Heart left ventricle (tissue), 13 donors: ENCODE measurements at regions not wholly inside any gene's neighbourhood (a gene's known extent, or its start where the extent isn't known, plus 50 kb on each side); places are given as distances from the start of the nearest gene placed in this dataset.

ENCODE experiments used
- POLR2A ChIP-seq, 2 donors: fragments of 450-650 bp; IDR thresholded peaks; one replicate each; pipeline ENCODE4 v1.6.1; 2017; ENCODE audit warnings: antibody characterized with exemption in 2 of 2, mild to moderate bottlenecking in 2 of 2, moderate library complexity in 2 of 2
- TF ChIP-seq, protein P1 (sequence below), 12 donors: fragments of 200-600 bp; sonication (generic) in 4 of 12; IDR thresholded peaks; one replicate each; pipeline versions ENCODE4 v1.5.0 to v1.8.0; 2018 to 2022; ENCODE audit warnings: antibody characterized with exemption in 12 of 12, mild to moderate bottlenecking in 5 of 12
- donor health status: ischemic (EF 13 %, LVEDD 7.1; RV severe dilation, severe dysfunction).
- donor health status: DM: no; HTN: yes; CAD: no.
- donor health status: DM: no; HTN: no; CAD: no.
- donor health status: ischemic (EF 25% LVEDD 6.9; RV normal size, moderate dysfunction).
- donor health status: ischemic (EF 25% LVEDD 5.7; RV mildly dilated, moderate dysfunction).
- donor health status: ischemic (EF 35%, LVEDD 5.7; RV mildly dilated, moderate dysfunction).
- donor health status: nonischemic (EF 11% LVEDD 7.7; RV severe dilation, severe dysfunction).
- donor health status: DM: yes; HTN: yes; CAD: no.
- donor health status: PGD.
- donor health status: ischemic (EF 29% LVEDD 5.4; RV normal size, mild dysfunction).
- donor health status: nonischemic (EF 23%, LVEDD 6.1; RV moderate dilation, normal function).

DNA sequence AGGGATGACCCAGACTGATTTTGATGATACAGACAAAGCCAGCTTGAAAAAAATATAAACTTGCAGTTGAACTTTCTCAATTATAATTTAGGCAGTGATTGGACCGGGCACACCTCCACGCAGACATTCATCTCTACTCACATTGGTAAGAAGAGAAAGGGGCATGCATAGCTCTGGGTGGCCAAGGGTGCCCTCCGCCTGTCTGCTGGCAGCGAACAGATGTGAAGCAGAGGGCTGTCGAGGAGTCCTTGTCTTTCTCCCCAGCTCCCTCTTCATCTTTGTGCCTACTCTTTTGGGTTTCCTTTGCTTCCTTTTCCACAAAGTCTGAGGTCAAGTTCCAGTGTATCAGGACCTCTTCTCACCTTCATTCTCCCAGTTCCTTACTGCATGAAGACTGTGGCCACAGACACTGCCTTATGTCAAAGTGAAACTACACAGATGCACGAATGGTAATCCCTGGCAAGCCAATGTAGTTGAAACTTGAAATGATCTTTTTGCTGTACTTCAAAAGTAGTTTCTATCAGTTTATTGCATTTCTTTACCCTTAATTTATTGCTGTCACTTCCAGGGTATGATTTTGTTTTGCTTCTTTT, 343.7 kb upstream of the SOX9 start:
- TF ChIP-seq, protein P1, sequence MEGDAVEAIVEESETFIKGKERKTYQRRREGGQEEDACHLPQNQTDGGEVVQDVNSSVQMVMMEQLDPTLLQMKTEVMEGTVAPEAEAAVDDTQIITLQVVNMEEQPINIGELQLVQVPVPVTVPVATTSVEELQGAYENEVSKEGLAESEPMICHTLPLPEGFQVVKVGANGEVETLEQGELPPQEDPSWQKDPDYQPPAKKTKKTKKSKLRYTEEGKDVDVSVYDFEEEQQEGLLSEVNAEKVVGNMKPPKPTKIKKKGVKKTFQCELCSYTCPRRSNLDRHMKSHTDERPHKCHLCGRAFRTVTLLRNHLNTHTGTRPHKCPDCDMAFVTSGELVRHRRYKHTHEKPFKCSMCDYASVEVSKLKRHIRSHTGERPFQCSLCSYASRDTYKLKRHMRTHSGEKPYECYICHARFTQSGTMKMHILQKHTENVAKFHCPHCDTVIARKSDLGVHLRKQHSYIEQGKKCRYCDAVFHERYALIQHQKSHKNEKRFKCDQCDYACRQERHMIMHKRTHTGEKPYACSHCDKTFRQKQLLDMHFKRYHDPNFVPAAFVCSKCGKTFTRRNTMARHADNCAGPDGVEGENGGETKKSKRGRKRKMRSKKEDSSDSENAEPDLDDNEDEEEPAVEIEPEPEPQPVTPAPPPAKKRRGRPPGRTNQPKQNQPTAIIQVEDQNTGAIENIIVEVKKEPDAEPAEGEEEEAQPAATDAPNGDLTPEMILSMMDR (IDR thresholded peaks at IDR 0.05), result no peak
- no peak for TF ChIP-seq POLR2A (IDR thresholded peaks at IDR 0.05)
